ENCODE measurements at regions not wholly inside any gene's neighbourhood (a gene's known extent, or its start where the extent isn't known, plus 50 kb on each side); places are given as distances from the start of the nearest gene placed in this dataset.

GRCh38 chr11:35868491-35868890 lies 75.4 kb upstream of the LDLRAD3 start:
- Histone ChIP-seq H3K9me3 (ENCODE audit: control extremely low read depth in 1 of 5, control insufficient read depth in 4 of 5, insufficient read depth in 2 of 5, low read depth in 1 of 5, low read length in 4 of 5) (peaks cover 0 to 10% (median 3%) of the 10 kb centered on the region in 5 experiments), H3K27ac (ENCODE audit: insufficient read depth in 1 of 2, low read depth in 1 of 2, low read length in 2 of 2, poor library complexity in 1 of 2, severe bottlenecking in 2 of 2) (no peak overlapping the region), H3K27me3 (replicated peaks in 2 of 5; ENCODE audit: control insufficient read depth in 4 of 5, insufficient read depth in 5 of 5, low read length in 4 of 5) (no peaks in the 10 kb centered on the region), H3K4me3 (ENCODE audit: control insufficient read depth in 1 of 7, extremely low read depth in 1 of 7, insufficient read depth in 4 of 7, low read depth in 2 of 7, low read length in 6 of 7) (no peak overlapping the region), H3K4me1 (ENCODE audit: control extremely low read depth in 1 of 4, control insufficient read depth in 4 of 4, insufficient read depth in 4 of 4, low read length in 3 of 4) (no peaks in the 10 kb centered on the region), H3K36me3 (ENCODE audit: control insufficient read depth in 4 of 4, insufficient read depth in 4 of 4, low read length in 3 of 4) (no peaks in the 10 kb centered on the region)
- WGBS (ENCODE audit: insufficient coverage): 100% methylated on average over 2 of the region's 2 CpGs
- ChIA-PET POLR2A (no interaction called here), CTCF (no interaction called here)
- no peak for DNase-seq

DNA sequence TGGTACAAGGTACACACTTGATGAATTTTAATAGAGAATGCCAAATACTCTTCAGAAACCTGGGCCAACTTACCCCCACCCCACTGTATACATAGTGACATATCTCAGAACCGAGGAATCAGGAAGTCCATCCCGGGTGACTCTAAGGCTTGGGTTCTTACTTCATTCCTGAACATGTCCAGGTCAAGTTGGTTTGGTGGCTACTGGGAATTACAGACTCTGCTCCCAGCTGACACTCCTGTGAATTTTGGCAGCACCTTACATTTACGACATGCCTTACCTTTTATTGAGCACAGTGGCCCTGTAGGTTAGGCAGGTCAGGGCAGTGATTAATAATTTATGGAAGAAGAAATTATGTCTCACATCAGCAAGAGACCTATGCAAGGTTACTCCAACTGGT lies 70.1 kb upstream of the LDLRAD3 start:
- DNase-seq: no peak
- Histone ChIP-seq H3K4me3 (ENCODE audit: control insufficient read depth in 1 of 7, extremely low read depth in 1 of 7, insufficient read depth in 4 of 7, low read depth in 2 of 7, low read length in 6 of 7) (no peak overlapping the region), H3K27me3 (replicated peaks in 2 of 5; ENCODE audit: control insufficient read depth in 4 of 5, insufficient read depth in 5 of 5, low read length in 4 of 5) (no peaks in the 10 kb centered on the region), H3K27ac (ENCODE audit: insufficient read depth in 1 of 2, low read depth in 1 of 2, low read length in 2 of 2, poor library complexity in 1 of 2, severe bottlenecking in 2 of 2) (no peak overlapping the region), H3K4me1 (ENCODE audit: control extremely low read depth in 1 of 4, control insufficient read depth in 4 of 4, insufficient read depth in 4 of 4, low read length in 3 of 4) (no peaks in the 10 kb centered on the region), H3K9me3 (ENCODE audit: control extremely low read depth in 1 of 5, control insufficient read depth in 4 of 5, insufficient read depth in 2 of 5, low read depth in 1 of 5, low read length in 4 of 5) (peaks cover 0 to 8% (median under 1%) of the 10 kb centered on the region in 5 experiments), H3K36me3 (ENCODE audit: control insufficient read depth in 4 of 4, insufficient read depth in 4 of 4, low read length in 3 of 4) (no peaks in the 10 kb centered on the region)
- ChIA-PET POLR2A (no interaction called here), CTCF (no interaction called here)
- WGBS (ENCODE audit: insufficient coverage): 90% methylated on average over 2 of the region's 3 CpGs

GRCh38 chr11:35874751-35875450 lies 69.0 kb upstream of the LDLRAD3 start:
- ChIA-PET POLR2A (no interaction called here), CTCF (no interaction called here)
- no peaks in the 10 kb centered on the region for H3K36me3 ChIP-seq (ENCODE audit: control insufficient read depth in 4 of 4, insufficient read depth in 4 of 4, low read length in 3 of 4)
- 77% methylated on average over 7 of the region's 7 CpGs for WGBS (ENCODE audit: insufficient coverage)
- H3K27me3 ChIP-seq (replicated peaks in 2 of 5; ENCODE audit: control insufficient read depth in 4 of 5, insufficient read depth in 5 of 5, low read length in 4 of 5): no peaks in the 10 kb centered on the region
- no peak for DNase-seq
- no peaks in the 10 kb centered on the region for H3K4me1 ChIP-seq (ENCODE audit: control extremely low read depth in 1 of 4, control insufficient read depth in 4 of 4, insufficient read depth in 4 of 4, low read length in 3 of 4)
- H3K9me3 ChIP-seq (ENCODE audit: control extremely low read depth in 1 of 5, control insufficient read depth in 4 of 5, insufficient read depth in 2 of 5, low read depth in 1 of 5, low read length in 4 of 5): no peaks in the 10 kb centered on the region
- no peak overlapping the region for H3K27ac ChIP-seq (ENCODE audit: insufficient read depth in 1 of 2, low read depth in 1 of 2, low read length in 2 of 2, poor library complexity in 1 of 2, severe bottlenecking in 2 of 2)
- no peak overlapping the region for H3K4me3 ChIP-seq (ENCODE audit: control insufficient read depth in 1 of 7, extremely low read depth in 1 of 7, insufficient read depth in 4 of 7, low read depth in 2 of 7, low read length in 6 of 7)

DNA sequence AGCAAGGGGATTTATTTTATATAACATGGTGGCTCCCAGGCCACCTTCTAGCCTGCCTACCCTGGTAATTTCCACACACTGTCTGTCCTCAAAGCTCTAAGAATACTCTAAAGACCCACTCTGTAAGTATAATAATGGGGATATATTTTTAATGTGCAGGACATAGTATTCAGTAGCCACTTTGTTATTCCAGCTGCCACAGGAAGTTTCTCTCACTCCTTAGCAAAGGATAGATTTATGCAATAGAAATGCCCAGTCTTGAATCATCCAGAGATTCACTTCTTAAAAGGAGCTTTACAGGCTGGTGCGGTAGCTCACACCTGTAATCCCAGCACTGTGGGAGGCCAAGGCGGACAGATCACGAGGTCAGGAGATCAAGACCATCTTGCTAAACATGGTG lies 68.4 kb upstream of the LDLRAD3 start:
- 100% methylated on average over 3 of the region's 3 CpGs for WGBS (ENCODE audit: insufficient coverage)
- no peak overlapping the region for H3K27ac ChIP-seq (ENCODE audit: insufficient read depth in 1 of 2, low read depth in 1 of 2, low read length in 2 of 2, poor library complexity in 1 of 2, severe bottlenecking in 2 of 2)
- no peaks in the 10 kb centered on the region for H3K36me3 ChIP-seq (ENCODE audit: control insufficient read depth in 4 of 4, insufficient read depth in 4 of 4, low read length in 3 of 4)
- no peak overlapping the region for H3K4me3 ChIP-seq (ENCODE audit: control insufficient read depth in 1 of 7, extremely low read depth in 1 of 7, insufficient read depth in 4 of 7, low read depth in 2 of 7, low read length in 6 of 7)
- POLR2A ChIA-PET: no interaction called here
- no peaks in the 10 kb centered on the region for H3K27me3 ChIP-seq (replicated peaks in 2 of 5; ENCODE audit: control insufficient read depth in 4 of 5, insufficient read depth in 5 of 5, low read length in 4 of 5)
- no peak for DNase-seq
- no peaks in the 10 kb centered on the region for H3K9me3 ChIP-seq (ENCODE audit: control extremely low read depth in 1 of 5, control insufficient read depth in 4 of 5, insufficient read depth in 2 of 5, low read depth in 1 of 5, low read length in 4 of 5)
- CTCF ChIA-PET: interaction anchor here (0.6 to 1.6 kb wide), 2 partner anchors 8 to 9 kb away, joined by 3 to 5 read pairs; no protein-coding TSS in a partner anchor
- H3K4me1 ChIP-seq (ENCODE audit: control extremely low read depth in 1 of 4, control insufficient read depth in 4 of 4, insufficient read depth in 4 of 4, low read length in 3 of 4): no peaks in the 10 kb centered on the region

GRCh38 chr11:35876786-35877185 lies 67.1 kb upstream of the LDLRAD3 start:
- Histone ChIP-seq H3K4me1 (ENCODE audit: control extremely low read depth in 1 of 4, control insufficient read depth in 4 of 4, insufficient read depth in 4 of 4, low read length in 3 of 4) (no peaks in the 10 kb centered on the region), H3K27ac (ENCODE audit: insufficient read depth in 1 of 2, low read depth in 1 of 2, low read length in 2 of 2, poor library complexity in 1 of 2, severe bottlenecking in 2 of 2) (no peak overlapping the region), H3K9me3 (ENCODE audit: control extremely low read depth in 1 of 5, control insufficient read depth in 4 of 5, insufficient read depth in 2 of 5, low read depth in 1 of 5, low read length in 4 of 5) (no peaks in the 10 kb centered on the region), H3K36me3 (ENCODE audit: control insufficient read depth in 4 of 4, insufficient read depth in 4 of 4, low read length in 3 of 4) (no peaks in the 10 kb centered on the region), H3K27me3 (replicated peaks in 2 of 5; ENCODE audit: control insufficient read depth in 4 of 5, insufficient read depth in 5 of 5, low read length in 4 of 5) (no peaks in the 10 kb centered on the region), H3K4me3 (ENCODE audit: control insufficient read depth in 1 of 7, extremely low read depth in 1 of 7, insufficient read depth in 4 of 7, low read depth in 2 of 7, low read length in 6 of 7) (no peak overlapping the region)
- DNase-seq: no peak
- ChIA-PET CTCF (interaction anchor here (1.6 kb wide), 1 partner anchor 10 kb away, joined by 5 read pairs; no protein-coding TSS in a partner anchor), POLR2A (no interaction called here)
- WGBS (ENCODE audit: insufficient coverage): 100% methylated on average over 4 of the region's 4 CpGs

GRCh38 chr11:35878741-35879140 lies 65.1 kb upstream of the LDLRAD3 start:
- H3K27ac ChIP-seq (ENCODE audit: insufficient read depth in 1 of 2, low read depth in 1 of 2, low read length in 2 of 2, poor library complexity in 1 of 2, severe bottlenecking in 2 of 2): no peak overlapping the region
- 100% methylated on average over 1 of the region's 3 CpGs for WGBS (ENCODE audit: insufficient coverage)
- H3K4me3 ChIP-seq (ENCODE audit: control insufficient read depth in 1 of 7, extremely low read depth in 1 of 7, insufficient read depth in 4 of 7, low read depth in 2 of 7, low read length in 6 of 7): no peak overlapping the region
- no peaks in the 10 kb centered on the region for H3K36me3 ChIP-seq (ENCODE audit: control insufficient read depth in 4 of 4, insufficient read depth in 4 of 4, low read length in 3 of 4)
- H3K27me3 ChIP-seq (replicated peaks in 2 of 5; ENCODE audit: control insufficient read depth in 4 of 5, insufficient read depth in 5 of 5, low read length in 4 of 5): no peaks in the 10 kb centered on the region
- no peak for DNase-seq
- no peaks in the 10 kb centered on the region for H3K9me3 ChIP-seq (ENCODE audit: control extremely low read depth in 1 of 5, control insufficient read depth in 4 of 5, insufficient read depth in 2 of 5, low read depth in 1 of 5, low read length in 4 of 5)
- ChIA-PET CTCF (no interaction called here), POLR2A (no interaction called here)
- H3K4me1 ChIP-seq (ENCODE audit: control extremely low read depth in 1 of 4, control insufficient read depth in 4 of 4, insufficient read depth in 4 of 4, low read length in 3 of 4): no peaks in the 10 kb centered on the region

DNA sequence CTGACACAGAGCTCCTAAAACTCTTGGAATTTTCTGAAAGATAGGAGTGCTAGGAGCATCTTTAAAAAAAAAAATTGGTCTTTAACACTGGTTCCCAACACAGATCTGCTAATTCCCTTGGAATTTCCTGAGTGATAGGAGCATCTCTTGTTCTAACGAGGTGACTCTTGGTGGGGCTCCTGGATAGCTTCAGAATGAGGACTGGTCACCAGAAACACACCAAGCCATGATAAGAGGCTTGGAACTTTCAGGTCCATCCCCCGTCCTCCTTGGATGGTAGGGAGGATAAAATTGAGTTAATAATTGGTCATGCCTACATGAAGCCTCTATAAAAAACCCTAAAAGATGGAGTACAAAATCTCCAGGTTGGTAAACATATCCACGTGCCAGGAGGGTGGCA lies 64.5 kb upstream of the LDLRAD3 start:
- no peak for DNase-seq
- 100% methylated on average over 1 of the region's 3 CpGs for WGBS (ENCODE audit: insufficient coverage)

More for the DNA sequence above, 64.5 kb upstream of the LDLRAD3 start:
- no peaks in the 10 kb centered on the region for H3K36me3 ChIP-seq (ENCODE audit: control insufficient read depth in 4 of 4, insufficient read depth in 4 of 4, low read length in 3 of 4)
- no peaks in the 10 kb centered on the region for H3K4me1 ChIP-seq (ENCODE audit: control extremely low read depth in 1 of 4, control insufficient read depth in 4 of 4, insufficient read depth in 4 of 4, low read length in 3 of 4)
- H3K27ac ChIP-seq (ENCODE audit: insufficient read depth in 1 of 2, low read depth in 1 of 2, low read length in 2 of 2, poor library complexity in 1 of 2, severe bottlenecking in 2 of 2): no peak overlapping the region
- H3K4me3 ChIP-seq (ENCODE audit: control insufficient read depth in 1 of 7, extremely low read depth in 1 of 7, insufficient read depth in 4 of 7, low read depth in 2 of 7, low read length in 6 of 7): no peak overlapping the region
- ChIA-PET POLR2A (no interaction called here), CTCF (no interaction called here)
- no peaks in the 10 kb centered on the region for H3K27me3 ChIP-seq (replicated peaks in 2 of 5; ENCODE audit: control insufficient read depth in 4 of 5, insufficient read depth in 5 of 5, low read length in 4 of 5)
- no peaks in the 10 kb centered on the region for H3K9me3 ChIP-seq (ENCODE audit: control extremely low read depth in 1 of 5, control insufficient read depth in 4 of 5, insufficient read depth in 2 of 5, low read depth in 1 of 5, low read length in 4 of 5)
